GM21381 (cell line): ENCODE measurements at regions not wholly inside any gene's neighbourhood (a gene's known extent, or its start where the extent isn't known, plus 50 kb on each side); places are given as distances from the start of the nearest gene placed in this dataset.
"Not testable (repeated sequence)": the region's sequence is repeated elsewhere in the genome, so short reads cannot be mapped to it uniquely, and the experiment has no call there.

Experiments
- ATAC-seq: cut with Tn5 transposase; IDR thresholded peaks from one replicate; pipeline ENCODE4 v1.9.1; 2021; ENCODE audit warnings: mild to moderate bottlenecking, moderate library complexity; ENCODE audit not compliant: unreplicated experiment

GRCh38 chr6:80441131-80441530 lies 334.7 kb downstream of the BCKDHB start:
- ATAC-seq = no peak

- no peak for ATAC-seq
These were observed 334.1 kb downstream of the BCKDHB start for GRCh38 chr6:80440496-80441115.

- ATAC-seq = no peak
These were observed 333.4 kb downstream of the BCKDHB start for GRCh38 chr6:80439721-80440470.

GRCh38 chr6:80438772-80439171 lies 332.3 kb downstream of the BCKDHB start:
- ATAC-seq = no peak

- no peak for ATAC-seq
These were observed 331.3 kb downstream of the BCKDHB start for GRCh38 chr6:80437801-80438200.

- no peak for ATAC-seq
These were observed 330.8 kb downstream of the BCKDHB start for GRCh38 chr6:80437221-80437620.

- no peak for ATAC-seq
These were observed 330.2 kb downstream of the BCKDHB start for GRCh38 chr6:80436663-80437062.

- ATAC-seq = no peak
These were observed 329.0 kb downstream of the BCKDHB start for GRCh38 chr6:80435457-80435856.

- ATAC-seq = no peak
These were observed 328.4 kb downstream of the BCKDHB start for GRCh38 chr6:80434691-80435350.

GRCh38 chr6:80433673-80434025 lies 327.2 kb downstream of the BCKDHB start:
- ATAC-seq = no peak

- no peak for ATAC-seq
These were observed 326.7 kb downstream of the BCKDHB start for GRCh38 chr6:80433010-80433672.

- ATAC-seq = no peak
These were observed 318.8 kb downstream of the BCKDHB start for GRCh38 chr6:80425089-80425823.

- ATAC-seq = no peak
These were observed 305.0 kb downstream of the BCKDHB start for GRCh38 chr6:80411486-80411885.

- ATAC-seq = not testable (repeated sequence)
These were observed 301.5 kb downstream of the BCKDHB start for GRCh38 chr6:80407976-80408375.

- ATAC-seq = no peak
These were observed 298.4 kb downstream of the BCKDHB start for GRCh38 chr6:80404889-80405288.

- ATAC-seq = no peak
These were observed 296.9 kb downstream of the BCKDHB start for GRCh38 chr6:80403365-80403764.

- no peak for ATAC-seq
These were observed 295.8 kb downstream of the BCKDHB start for GRCh38 chr6:80402266-80402665.
